GM18505 (cell line): ENCODE measurements at regions not wholly inside any gene's neighbourhood (a gene's known extent, or its start where the extent isn't known, plus 50 kb on each side); places are given as distances from the start of the nearest gene placed in this dataset.

Experiments used
- ATAC-seq: cut with Tn5 transposase; IDR thresholded peaks from one replicate; pipeline ENCODE4 v1.9.1; 2021; ENCODE audit not compliant: unreplicated experiment
- POLR2A ChIP-seq: IDR thresholded peaks from 4 replicates; pipeline ENCODE4 v1.6.1; 2011; ENCODE audit warnings: borderline replicate concordance; ENCODE audit not compliant: insufficient read depth, insufficient read length; ENCODE audit errors: extremely low read depth

DNA sequence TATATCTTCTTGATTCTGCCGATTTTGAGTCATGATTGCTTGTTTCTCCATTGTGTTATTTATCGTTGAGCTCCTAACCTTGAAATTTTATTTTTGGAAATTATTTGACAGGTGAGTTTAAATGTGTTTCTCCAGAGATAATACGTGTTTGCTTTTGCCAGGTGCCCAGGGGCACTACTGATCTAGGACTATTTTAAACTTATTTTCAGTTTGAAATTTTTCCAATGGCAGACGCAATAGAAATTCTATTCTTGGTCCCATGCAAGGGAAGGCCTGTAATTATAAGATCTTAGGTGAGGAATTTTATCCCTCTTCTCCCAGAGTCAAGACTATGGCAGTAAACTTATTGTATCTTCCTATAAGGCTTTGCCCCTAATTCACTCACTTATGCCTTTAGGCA, 252.8 kb downstream of the AEBP2 start:
- no peak for ATAC-seq
- TF ChIP-seq POLR2A, result no peak

DNA sequence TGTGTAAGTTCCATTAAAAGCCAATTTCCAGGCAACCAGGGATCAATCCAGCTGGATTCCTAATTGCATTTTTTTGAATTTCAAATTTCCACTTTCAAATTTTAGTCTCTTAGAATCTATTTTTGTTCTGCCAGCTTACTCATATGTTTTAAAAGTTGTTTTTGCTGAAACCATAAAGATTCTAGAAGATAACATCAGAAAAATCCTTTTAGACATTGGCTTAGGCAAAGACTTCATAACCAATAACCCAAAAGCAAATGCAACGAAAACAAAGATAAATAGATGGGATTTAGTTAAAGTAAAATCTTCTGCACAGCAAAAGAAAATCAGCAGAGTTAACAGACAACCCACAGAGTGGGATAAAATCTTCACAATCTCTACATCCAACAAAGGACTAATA, 253.3 kb downstream of the AEBP2 start:
- no peak for TF ChIP-seq POLR2A
- ATAC-seq, result no peak

DNA sequence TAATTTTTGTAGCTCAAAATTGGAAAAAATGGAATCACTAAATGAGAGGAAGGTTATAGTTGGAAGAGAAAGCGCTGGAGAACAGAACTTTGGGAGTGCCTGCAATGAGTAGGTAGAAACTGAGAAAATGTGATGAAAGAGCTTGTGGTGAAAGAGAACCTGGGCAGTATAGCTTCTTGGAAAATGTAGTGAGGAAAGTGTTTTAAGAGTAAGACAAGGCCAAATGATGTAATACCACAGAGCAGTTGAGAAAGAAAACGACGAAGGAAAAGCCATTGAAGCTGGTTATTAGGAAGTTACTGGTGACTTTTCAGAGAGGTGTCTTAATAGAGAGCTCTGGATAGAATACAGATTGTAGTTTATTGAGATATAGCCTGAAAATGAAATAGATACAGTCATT, 255.3 kb downstream of the AEBP2 start:
- TF ChIP-seq POLR2A, result no peak
- ATAC-seq, result no peak

DNA sequence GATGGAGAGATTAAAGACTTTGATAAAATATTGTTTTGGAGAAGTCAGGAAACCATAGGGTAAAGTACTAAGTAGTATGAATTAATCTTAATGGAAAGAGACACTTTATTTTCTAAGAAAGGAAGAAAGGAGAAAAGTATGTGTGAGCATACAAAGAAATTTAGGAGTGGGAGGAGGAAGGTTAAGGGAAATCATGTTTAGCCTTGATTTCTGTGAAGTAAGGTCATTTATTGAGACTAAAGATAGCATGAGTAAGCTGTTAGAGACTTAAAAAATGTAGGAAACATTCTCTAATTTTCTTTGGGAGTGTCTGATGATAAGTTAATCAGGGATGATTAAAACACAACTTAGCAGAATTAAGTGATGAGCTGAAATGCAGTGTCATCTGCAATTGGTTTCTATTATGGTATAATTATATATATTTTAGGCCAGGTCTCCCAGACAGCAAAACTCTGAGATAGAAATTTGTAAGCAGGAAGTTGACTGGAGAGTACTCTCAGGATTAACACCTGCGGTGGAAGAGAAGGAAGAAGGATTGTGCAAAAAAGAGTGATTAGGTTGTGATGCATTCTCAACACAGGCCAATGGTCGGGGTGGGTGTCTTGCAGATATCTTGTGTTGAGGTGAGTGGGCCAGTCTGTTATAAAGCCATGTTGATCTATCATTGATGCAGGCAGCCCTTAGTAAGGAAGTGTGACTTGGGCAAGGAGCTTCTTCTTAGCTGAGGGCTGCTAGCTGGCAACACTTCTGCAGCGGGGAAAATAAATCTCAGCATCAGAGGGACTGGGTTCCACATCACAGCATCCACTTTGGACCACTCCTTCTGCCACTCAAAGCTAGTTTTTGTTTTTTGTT, 256.2 kb downstream of the AEBP2 start:
- TF ChIP-seq POLR2A, result no peak
- no peak for ATAC-seq

DNA sequence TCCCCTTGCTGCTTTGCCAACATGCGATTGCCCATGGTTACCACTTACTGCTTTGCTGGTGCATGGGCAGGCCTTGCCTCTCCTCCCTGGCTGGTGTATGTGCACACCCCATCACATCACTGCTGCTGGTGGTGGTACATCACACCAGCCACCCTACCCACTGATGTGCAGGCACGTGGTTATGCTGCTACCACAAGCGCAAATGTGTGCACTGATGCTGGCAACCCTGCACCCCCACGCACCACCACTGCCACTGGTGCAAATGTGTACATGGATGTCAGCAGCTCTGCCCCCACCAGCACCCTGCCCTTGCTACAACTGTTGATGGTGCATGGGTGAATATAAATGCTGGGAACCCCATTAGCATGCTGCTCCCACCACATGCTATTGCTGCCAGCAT, 261.7 kb downstream of the AEBP2 start:
- no peak for ATAC-seq
- TF ChIP-seq POLR2A, result no peak

DNA sequence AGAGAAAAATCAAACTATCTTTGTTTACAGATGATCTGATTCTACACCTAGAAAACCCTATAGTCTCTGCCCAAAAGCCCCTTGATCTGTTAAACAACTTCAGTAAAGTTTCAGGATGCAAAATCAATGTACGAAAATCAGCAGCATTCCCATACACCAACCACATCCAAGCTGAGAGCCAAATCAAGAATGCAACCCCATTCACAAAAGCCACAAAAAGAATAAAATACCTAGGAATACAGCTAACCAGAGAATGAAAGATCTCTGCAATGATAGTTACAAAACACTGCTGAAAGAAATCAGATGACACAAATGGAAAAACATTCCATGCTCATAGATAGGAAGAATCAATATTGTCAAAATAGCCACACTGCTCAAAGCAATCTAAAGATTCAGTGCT, 265.7 kb downstream of the AEBP2 start:
- no peak for TF ChIP-seq POLR2A
- no peak for ATAC-seq

DNA sequence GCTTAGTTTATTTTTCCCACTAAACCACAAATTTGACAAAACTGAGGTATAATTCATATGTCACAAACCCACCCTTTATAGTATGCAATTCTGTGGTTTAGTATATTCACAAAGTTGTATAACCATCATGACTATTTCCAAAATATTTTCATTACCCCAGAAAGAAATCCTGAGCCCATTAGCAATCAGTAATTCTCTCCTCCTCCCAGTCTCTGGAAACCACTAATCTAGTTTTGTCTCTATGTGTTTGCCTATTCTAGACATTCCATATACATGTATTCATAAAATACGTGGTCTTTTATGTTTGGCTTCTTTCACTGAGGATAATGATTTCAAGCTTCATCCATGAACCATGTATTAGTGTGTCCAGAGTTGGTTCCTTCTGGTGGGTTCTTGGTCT, 267.6 kb downstream of the AEBP2 start:
- no peak for TF ChIP-seq POLR2A
- no peak for ATAC-seq

DNA sequence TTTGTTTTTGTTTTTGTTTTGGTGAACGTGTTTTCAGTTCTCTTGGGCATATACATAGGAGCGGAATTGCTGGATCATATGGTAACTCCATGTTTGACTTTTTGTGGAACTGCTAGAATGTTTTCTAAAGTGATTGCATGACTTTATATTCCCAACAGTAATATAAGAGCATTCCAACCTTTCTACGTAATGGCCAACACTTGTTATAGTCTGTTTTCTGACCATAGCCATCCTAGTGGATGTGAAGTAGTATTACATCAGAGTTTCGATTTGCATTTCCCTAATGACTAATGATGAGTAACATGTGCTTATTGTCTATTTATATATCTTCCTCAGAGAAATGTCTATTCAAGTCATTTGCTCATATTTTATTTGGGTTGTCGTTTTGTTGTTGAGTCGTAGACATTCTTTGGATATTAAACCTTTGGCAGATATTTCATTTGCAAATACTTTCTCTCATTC, 268.7 kb downstream of the AEBP2 start:
- no peak for TF ChIP-seq POLR2A

DNA sequence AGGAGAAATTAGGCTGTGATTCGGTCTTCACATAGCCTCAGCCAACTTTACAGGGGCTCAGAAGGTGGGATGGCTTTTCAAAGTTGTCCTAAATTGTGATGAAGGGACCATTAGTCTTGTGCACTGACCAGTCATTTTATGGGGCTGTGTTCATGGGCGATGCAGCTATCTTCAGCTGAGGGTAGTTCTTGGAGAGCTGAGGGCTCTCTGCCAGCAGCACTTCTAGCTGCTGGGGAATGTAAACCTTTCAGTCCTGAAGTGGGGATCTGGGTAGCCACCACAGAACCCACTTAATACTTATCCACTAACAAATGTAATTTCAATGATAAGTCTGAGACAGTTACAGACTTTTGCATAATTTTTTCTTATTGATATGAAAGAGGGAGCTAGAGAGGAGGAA, 270.6 kb downstream of the AEBP2 start:
- no peak for TF ChIP-seq POLR2A
- ATAC-seq, result no peak

More for the DNA sequence above, 268.7 kb downstream of the AEBP2 start:
- ATAC-seq, result no peak

DNA sequence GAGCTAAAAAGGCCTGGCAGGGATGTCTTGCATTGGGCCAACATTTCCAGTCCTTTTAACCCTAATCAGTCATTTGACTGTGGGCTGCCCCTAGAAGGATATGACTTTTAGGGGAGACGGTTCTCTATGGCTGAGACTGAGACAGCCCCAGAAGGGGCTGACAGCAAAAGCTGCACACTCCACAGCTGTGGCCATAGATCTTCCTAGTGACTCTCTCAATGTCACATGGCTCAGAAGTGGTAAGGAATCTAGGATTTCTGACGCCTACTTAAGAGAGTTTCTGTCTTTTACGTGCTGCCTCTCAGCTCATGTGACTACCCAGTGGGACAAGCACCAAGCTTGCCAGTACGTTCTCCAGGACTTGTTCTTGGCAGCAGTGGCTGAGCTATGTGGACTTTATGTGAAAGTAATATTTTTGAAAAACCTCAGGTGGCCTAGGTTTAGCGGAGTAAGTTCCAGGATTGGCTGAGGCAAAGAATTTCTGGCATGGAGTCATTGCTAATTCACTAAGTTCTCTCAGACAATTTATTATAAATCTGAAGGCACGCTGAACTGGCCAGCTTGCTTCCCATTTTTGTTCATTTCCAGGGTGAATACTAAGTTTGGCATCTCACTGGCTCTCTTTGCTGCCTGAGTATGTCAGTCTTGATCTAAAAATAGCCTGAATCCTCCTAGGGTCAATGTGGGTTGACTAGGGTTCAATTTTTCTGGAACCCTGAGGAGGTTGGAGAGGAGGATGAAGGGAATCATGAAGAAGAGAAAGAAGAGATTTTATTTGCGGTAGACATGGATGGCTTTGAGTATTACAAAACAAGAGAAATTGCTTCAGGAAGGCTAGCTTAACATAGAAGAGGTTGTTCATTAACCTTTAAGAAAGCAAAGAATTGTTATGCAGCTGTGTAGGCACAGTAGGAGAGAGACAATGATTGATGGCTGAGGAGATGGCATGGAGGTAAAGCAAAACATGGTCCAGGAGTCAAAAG, 271.8 kb downstream of the AEBP2 start:
- no peak for TF ChIP-seq POLR2A
- no peak for ATAC-seq

DNA sequence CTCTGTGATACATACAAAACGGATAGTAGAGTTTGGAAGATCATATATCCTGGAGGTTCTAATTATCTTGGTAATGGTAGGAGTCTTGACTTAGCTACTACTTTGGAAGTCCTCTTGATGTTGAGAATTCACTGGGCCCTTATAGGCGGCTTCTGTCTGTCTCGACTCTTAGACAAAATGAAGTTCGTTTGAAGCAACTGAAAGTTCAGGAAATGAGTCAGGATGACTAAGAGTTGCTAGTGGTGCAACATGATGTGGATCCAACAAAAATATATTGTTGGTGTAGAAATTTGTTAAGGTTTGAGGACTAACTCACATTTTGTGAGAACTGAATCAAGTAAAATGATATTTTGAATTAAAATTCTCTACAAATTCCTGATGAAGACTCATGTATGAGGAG, 272.7 kb downstream of the AEBP2 start:
- no peak for ATAC-seq
- TF ChIP-seq POLR2A, result no peak

DNA sequence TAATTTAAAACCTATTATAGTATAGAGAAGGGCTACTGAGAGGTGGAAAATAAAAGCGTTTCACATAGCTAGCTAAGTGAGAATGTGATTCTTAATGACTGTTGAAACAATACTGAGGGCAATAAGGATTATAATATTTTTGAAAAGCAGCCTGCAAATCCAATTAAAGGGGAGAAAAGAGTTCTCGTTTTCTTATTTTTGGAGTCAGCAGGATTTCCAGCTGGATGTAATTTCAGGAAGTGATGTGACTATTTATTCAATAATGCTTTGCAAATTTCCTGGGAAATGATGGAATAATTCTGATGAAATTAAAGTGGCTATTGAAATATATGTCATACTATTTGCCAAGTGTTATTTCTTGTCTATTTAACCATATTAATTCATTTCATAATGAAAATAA, 279.1 kb downstream of the AEBP2 start:
- TF ChIP-seq POLR2A, result no peak
- ATAC-seq, result no peak

DNA sequence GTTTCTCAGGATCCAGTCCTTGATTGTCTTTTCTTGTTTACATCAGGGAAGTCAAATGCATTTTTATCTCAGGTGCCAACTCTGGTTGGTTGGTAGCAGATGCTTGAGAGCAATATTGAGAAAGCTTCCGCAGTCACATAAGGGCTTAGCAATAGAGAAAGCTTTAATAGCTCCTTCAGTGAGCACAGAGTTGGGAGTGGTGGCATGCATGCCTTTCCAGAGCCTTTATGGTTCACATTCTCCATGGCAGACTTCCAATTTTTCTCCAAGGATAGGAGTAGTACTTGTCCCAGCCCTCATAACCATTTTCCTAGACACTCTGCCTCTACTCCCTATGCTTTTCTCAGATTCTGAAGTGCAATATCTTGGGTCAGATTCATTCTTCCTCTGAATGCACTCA, 280.4 kb downstream of the AEBP2 start:
- no peak for ATAC-seq
- TF ChIP-seq POLR2A, result no peak
